Activated effector memory CD4-positive, alpha-beta T cell treated with Interleukin-2 at 50 U/mL for 16 hours (primary cell): ENCODE measurements at regions not wholly inside any gene's neighbourhood (a gene's known extent, or its start where the extent isn't known, plus 50 kb on each side); places are given as distances from the start of the nearest gene placed in this dataset.

Experiments used
- DNase-seq: peaks from one replicate; pipeline ENCODE4 v3.0.0-alpha.2; 2020

GRCh38 chr1:8078176-8078671 is 52.1 kb upstream of the ERRFI1 start:
- DNase-seq: no peak

GRCh38 chr1:8077602-8078001 is 51.5 kb upstream of the ERRFI1 start:
- DNase-seq: no peak

GRCh38 chr1:8077120-8077573 is 51.0 kb upstream of the ERRFI1 start:
- DNase-seq: no peak

GRCh38 chr1:8076176-8076575 is 50.1 kb upstream of the ERRFI1 start:
- no peak for DNase-seq
